H4 (cell line): ENCODE measurements at regions not wholly inside any gene's neighbourhood (a gene's known extent, or its start where the extent isn't known, plus 50 kb on each side); places are given as distances from the start of the nearest gene placed in this dataset.
"Not testable (repeated sequence)": the region's sequence is repeated elsewhere in the genome, so short reads cannot be mapped to it uniquely, and the experiment has no call there.

ENCODE experiments used
- DNase-seq: peaks from one replicate; pipeline ENCODE4 v3.0.0-alpha.2; 2015; ENCODE audit warnings: low spot score

DNA sequence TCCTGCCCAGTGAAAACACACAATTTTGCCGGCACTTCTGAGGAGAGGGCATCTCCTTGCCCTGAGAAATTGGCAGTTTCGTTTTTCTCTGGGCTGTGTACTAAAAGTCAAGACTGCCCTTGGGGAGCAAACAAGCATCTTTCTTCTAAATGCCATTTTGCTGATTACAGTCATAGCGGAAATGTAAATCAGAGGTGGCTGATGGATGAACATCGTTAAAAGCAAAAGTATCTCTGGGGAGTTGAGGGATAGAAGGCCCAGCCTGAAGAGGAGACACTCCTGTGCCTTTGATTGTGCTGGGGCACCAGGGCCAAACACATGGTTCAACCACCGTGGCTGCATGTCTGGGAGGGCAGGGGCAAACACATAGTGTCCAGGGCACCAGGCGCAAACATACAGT is 49.8 kb downstream of the ABCC12 start:
- DNase-seq: no peak

DNA sequence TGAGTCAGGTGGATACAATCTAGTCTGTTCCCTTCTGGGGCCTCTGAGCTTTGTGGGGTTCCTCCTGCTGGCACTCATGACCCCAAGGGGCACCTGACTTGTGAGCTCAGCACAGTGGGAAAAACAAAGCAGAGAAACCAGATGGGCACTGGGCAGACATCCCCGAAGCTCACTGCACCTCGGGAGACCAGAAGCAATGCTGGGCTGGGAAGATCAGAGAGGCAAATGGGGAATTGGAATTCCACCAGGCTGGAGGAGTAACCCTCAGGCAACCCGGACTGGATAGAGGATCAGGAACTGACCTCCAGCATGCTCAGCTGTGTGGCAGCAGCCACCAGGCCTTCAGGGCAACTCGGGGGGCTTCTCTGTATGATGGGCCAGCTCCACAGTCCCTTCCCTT is 50.3 kb downstream of the ABCC12 start:
- no peak for DNase-seq

DNA sequence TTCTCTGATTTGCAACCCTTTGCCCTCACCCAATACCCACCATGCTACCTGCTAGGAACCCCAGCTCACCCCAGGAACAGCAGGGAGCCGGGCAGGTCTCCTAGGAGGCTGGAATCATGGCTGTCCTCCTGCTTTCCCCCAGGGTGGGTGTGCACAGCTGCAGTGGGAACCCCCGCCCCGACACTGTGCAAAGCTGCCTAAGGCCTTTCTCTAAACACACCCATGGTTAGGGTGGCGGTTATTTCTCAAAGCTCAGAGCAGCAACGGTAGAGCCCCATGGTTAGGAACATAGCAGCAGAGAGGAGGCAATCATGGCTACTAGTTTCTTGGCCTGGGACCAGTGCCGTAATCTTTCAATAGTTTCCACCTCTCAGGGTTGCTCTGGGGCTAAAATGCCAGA is 52.2 kb downstream of the ABCC12 start:
- DNase-seq: no peak

DNA sequence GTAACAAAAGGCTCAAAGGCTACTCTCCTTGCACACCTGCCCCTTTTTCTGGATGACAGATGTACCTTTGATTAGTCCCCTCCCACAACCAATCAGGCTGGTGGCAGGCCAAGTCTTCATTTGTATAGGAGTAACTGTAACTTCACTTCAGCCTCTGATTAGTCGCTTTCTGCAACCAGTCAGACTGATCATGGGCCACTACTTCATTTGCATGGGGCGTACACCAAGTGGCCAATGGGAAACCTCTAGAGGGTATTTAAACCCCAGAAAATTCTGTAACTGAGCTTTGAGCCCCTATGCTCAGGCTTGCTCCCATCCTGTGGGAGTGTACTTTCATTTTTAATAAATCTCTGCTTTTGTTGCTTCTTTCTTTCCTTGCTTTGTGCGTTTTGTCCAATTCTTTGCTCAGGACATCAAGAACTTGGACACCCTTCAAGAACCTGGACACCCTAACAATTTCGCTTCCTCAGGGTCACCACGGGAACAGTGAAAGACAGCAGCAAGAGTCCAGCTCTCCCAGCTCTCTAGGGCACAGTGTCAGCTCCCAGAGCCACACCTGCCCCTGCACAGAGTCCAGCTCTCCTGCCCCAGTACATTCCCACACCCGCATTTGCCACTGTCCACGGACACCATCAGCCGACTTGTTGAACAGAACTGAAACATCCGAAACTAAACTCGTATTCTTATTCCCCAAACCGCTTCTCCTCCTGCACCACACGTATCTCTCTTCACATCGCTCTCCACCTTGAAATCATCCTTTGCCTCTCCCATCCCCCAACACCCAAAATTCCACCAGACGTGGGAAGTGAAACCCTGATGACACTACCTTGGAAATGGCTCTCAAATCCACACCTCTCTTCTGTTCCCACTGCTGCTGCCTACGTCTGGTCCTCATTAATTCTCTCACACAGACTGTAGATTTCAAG is 53.4 kb downstream of the ABCC12 start:
- no peak for DNase-seq

DNA sequence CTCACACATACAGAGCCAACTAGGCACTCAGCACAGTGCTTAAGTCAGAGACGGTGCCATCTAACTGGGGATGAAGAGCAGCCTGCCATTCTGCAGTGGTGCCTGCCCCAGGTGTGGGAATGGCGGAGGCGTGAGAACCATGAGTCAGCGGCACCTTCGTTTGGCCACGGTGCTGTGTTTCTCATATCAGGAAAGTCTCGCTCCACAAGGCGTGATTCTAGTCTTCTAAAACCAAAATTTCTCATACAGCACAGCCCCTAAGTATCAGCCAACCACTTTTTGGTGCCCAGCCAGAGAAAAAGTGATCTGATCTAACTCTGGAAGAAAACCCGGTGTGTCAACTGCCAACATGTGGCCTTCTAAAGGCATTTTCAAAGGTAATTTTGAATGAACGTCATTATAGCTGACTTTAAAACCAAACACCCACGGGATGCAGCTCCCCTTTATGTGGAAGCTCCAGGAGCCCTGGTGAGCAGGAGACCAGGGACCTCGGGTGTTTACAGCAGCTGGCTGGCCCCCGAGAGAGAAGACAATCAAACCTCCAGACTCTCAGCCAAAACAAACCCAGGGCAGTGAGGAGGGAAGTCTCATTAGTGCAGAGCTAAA is 54.6 kb downstream of the ABCC12 start:
- no peak for DNase-seq

DNA sequence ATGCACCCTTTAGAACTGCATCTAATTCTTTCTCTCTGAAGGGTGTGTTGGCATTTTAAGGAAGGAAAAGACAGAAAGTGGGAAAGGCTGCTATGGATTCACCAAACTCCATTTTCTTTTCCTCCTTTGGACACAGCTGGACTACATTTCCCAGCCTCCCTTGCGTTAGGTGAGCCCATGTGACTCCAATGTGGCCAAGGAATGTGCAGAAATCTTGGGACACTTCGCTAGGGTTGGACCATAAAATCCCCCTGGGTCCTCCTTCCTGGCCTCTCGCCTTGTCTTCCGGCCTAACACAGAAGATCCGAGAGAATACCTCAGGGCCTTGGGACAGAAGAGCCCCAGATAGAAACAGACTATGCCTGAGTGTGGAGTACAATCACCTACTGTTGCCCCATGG is 56.3 kb downstream of the ABCC12 start:
- DNase-seq: no peak

DNA sequence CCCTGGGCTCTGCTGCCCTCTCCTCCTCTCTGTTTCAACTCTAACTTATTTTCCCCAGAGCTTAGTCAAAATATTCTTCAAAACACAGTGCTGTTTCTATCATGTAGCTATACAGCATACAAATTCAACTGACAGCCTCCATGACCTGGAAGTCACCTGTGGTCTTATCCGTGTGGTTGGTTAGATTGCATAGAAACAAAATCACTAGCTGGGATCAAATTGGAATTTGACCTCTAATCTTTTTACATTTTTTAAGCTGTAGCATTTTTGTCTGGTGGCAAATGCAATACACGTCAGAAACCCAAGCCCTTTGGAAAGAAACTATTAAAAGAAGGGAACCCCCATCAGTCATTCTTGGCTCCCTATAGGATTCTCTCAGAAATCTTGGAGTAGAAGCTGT is 57.3 kb downstream of the ABCC12 start:
- no peak for DNase-seq

DNA sequence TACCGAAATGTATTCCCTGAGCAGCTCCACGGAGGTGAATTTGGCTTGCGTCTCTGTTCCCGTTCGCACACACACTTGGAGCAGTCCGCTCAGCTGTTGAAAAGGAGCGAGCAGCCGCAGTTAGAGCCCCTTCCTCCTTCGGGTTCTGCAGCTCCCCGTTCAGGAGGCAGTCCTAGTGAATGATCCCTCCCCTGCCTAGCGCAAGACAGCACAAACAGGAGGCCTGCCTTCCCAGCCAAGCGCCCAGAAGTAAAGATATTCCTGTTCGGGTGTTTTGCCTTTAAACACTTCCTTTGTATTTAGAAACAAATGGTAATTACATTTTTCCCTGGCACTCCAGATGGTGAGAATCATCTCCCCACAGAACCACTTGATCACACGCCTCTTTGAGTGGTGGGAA is 64.7 kb downstream of the ABCC12 start:
- DNase-seq: no peak

DNA sequence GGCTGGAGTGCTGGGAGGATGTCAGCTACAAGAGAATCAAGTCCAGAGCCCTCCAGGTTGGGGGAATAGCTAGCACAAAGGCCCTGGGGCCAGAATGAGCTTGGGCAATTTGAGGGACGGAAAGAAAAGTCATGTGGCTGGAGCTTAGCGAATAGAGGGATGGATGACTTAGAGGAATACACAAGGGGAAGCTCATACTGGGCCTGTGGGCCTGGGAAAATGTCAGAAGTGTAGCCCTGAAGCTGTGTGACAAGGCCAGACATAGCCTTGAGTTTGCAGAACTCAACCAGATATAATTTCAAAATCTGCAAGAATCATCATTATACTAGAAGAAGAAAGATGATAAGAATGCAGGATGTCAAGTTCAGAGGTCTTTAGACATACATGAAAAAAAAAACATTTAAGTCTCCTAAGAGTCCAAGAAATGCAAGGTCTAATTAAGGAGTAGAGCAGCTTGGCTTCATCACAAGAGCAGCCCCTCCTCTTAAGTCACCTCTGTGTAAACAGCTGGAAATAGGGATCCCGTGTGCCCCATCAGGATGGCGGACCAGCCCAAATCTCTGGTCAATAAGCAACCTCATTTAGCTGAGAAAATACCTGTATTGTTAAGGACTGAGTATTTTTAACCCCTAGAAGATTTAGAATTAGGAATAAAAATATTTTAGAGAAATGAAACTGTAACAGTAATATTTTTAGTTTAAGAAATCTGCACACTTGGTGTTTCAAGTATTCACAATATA is 66.6 kb downstream of the ABCC12 start:
- DNase-seq: no peak

DNA sequence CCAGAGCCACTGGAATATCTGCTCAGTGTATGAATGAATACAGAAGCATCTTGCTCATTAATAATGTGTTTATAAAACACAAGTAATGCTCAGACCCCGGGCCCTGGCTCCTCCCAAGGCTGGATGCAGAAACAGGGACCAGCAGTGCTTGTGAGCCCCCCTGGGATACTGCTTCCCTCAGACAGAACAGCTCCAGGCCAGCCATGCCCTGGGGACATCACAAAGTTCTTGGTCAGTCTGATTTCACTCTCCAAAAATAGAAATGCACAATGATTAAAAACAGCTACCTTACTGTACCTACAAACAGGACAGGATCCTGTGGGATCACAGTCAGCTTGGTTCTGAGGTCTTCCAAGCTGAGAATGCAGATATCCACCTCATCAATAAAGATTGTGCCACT is 68.2 kb downstream of the ABCC12 start:
- DNase-seq: no peak

DNA sequence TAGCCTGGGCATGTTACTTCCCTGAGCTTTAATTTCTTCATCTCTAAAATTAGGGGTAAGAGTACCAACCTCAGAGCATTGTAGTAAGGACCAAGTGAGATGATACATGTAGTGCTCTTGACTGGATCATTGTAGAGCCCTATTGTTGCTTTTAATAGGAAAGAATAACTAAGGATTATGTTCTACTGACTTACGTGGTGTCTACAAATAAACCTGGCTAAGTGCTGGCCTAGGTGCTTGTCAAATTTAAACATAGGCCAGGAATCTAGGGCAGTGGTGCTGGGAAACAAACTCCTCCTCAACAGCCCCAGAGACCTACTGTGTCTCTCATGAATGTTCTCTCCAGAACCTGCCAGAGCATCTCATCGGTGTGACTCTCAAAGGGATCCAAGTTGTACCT is 69.4 kb downstream of the ABCC12 start:
- DNase-seq: no peak

DNA sequence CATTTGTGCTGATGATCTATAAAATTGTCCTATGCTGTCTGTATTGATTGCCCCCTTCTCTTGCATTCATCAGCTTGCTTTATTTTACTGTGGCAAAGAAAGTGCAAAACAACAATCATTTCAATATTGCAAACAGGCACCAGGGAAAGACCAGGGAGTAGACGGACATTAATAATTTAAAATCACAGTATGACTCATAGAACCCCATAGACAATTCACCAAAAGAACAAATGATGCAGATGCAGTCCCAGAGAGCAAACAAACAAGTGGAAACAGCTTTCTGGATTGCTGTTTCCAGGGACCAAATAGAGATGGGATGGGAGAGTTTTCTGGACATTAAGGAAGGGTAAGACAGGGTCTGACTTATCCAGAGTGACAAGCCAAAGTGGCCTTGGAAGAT is 70.1 kb downstream of the ABCC12 start:
- DNase-seq: no peak

DNA sequence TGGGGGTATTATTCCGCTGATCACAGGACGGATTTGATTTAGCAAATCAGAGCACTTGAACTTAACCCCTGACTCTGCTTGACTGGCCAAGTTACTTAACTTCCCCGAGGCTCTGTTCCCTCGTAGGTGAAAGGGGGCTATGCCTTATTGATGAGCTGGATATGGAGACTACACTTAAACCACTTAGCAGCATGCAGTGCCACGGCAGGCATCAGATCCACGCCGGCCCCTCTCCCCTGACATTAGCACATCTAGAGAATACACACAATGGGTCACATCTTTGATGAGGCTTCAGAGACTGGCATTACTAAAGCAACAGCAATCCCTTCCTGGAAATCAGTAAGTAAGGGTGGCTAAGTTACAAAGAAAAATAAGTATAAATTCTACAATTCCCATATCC is 71.0 kb downstream of the ABCC12 start:
- no peak for DNase-seq

DNA sequence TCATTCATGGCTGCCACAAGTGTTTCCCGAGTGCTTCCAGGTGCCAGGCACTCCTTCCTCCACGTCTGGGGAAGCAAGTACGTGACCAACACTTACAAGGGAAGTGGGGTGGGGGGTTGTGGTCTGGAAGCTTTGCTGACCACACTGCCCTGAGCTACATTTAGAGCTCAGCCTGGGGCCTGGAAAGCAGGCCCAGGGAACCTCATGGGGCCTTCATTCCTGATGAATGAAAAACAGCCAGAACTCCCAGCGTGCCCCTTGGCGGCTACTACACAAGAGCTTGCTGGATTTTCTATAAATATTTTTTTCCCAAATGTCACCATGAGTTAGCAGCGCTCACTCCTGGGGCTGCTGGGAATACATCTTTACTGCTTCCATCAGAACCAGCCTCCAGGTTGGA is 73.3 kb downstream of the ABCC12 start:
- DNase-seq: no peak

DNA sequence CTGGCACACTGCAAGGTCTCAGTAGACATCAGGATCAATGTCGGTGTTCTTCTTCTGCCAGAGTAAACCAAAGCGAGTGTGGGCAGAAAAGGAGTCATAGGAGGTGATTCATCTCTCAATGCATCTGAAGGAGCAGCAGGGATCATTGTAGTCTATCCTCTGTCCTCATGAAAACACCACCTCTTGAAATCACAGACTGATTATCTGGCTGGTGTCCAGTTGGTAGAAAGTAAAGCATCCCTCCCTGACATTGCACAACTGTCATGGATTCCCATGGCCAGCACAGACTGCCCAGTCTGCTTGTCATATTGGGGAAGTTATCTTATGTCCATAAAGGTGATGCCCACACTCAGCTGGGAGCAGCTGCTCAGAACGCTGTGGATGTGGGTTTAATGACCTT is 74.1 kb downstream of the ABCC12 start:
- DNase-seq: peak; percentile 9

DNA sequence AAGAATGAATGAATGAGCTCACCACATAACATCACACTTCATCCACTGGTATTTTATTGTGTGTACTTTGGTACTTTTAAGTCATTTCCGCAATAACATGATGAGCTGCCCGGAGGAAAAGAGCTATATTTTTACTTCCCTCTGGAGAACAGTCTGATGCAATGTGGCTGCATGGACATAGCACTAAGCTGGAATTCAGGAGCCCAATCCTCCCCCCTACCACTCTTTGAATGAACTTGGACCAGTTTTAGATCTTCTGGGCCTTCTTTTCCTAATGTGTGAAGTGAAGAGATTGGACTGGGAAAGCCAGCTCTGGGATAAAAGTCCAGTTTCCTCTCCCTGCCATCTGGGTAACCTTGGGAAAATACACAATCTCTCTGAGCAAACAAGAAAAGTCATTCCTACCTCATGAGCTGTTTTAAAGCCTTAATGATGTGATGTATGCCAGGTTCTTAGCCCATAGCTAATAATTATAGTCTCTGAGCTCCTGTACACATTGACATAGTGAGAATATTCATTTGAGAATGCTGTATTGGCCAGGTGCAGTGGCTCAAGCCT is 79.3 kb downstream of the ABCC12 start:
- no peak for DNase-seq

DNA sequence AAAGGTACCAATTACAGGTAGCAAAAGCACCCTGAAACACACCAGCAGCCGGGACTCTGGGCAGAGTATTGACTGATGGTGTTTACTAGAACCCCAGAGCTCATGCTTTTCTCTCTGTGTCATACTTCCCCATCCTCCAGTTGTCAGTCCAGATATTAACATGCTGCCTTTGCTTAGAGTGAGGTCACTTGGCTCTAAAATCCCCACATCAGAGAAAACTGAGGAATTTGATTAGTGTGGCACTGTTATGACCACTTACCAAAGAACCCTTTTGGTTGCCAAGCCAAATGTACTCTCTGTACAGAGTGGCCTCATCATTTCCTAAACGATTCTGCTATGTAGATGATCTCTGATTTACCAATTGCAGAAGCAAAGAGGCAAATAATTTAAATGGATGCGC is 80.4 kb downstream of the ABCC12 start:
- no peak for DNase-seq

DNA sequence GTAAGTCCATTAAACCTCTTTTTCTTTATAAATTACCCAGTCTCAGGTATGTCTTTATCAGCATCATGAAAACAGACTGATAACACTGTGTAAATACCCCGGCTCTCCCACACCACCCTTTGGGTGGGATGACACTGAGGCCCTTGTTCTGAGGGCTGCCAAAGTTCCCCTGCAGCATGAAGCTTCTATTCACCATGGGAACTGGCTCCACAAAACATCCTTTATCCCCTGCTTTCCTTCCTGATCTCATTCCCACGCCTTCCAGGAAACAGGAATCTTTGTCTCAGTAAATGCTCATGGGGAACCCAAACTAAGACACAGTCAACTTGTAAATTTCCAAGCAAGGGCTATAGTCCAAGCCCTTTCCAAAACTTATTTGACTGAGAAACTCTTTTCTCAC is 88.4 kb downstream of the ABCC12 start:
- DNase-seq: no peak

DNA sequence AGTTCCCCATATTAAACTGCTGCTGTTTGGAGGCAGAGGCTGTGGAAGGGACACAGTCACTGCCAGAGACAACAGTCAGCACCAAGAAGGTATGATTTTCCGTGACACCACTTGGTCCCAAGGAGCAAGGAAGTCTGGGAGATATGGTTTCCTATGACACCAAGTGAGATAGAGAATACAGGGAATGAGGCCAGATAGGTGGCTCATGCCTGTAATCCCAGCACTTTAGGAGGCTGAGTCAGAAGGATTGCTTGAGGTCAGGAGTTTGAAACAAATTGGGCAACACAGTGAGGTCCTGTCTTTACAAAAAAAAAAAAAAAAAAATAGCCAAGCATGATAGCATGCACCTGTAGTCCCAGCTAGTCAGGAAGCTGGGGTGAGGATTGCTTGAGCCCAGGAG is 90.8 kb downstream of the ABCC12 start:
- no peak for DNase-seq

DNA sequence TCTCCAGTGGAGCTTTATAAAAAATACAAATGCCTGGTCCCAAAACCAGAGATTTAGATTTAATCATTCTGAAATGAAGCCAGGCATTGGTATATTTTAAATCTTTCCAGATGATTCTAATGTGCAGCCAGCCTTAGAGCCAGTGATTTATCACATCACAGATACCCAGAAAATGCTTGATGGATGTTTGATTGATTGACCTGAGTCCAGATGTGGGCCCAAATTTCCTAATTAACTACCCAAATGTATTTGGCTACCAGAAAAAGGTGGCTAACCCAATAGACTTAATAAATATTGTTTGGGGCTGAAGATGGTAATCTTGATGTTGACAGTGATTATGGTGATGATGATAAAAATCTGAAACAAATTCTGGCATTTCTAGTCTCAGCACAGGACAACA is 93.1 kb downstream of the ABCC12 start:
- no peak for DNase-seq

DNA sequence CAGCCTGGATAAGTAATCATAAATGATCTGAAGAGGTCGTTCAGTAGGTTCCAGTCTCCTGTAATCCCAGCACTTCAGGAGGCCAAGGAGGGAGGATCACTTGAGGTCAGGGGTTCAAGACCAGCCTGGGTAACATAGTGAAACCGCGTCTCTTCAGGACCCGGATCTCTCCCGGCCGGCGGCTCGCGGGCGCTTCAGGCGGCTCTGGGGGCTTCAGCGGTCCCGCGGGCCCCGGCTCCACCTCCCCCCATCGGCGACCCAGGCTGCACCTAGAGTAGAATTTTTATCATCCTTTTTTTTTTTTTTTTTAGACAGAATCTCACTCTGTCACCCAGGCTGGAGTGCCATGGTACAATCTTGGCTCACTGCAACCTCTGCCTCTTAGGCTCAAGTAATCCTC is 95.9 kb downstream of the ABCC12 start:
- no peak for DNase-seq

DNA sequence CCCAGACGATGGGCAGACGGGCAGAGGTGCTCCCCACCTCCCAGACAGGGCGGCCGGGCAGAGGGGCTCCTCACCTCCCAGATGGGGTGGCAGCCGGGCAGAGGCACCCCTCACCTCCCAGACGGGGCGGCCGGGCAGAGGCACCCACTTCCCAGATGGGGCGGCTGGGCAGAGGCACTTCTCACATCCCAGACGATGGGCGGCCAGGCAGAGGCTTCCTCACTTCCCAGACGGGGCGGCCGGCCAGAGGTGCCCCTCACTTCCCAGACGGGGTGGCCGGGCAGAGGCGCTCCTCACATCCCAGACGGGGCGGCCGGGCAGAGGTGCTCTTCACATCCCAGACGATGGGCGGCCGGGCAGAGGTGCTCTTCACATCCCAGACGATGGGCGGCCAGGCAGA is 96.6 kb downstream of the ABCC12 start:
- DNase-seq: not testable (repeated sequence)

DNA sequence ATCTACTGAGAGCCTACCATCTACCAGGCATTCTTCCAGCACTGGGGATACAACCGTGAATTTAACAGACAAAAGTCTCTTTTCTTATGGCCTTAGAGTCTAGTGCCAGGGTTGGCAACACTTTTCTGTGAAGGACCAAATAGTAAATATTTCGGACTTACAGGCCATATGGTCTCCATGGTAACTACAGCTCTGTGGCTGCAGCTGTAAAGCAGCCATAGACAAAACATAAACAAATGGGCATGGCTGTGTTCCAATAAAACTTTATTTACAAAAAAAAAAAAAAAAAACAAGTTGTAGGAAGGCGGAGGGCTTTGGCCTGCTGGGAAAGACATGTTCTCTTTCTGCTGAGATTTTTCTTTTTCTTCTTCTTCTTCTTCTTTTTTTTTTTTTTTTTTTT is 98.7 kb downstream of the ABCC12 start:
- no peak for DNase-seq
